HG03565 (cell line): ENCODE measurements at regions not wholly inside any gene's neighbourhood (a gene's known extent, or its start where the extent isn't known, plus 50 kb on each side); places are given as distances from the start of the nearest gene placed in this dataset.

Source experiments
- ATAC-seq: cut with Tn5 transposase; IDR thresholded peaks from one replicate; pipeline ENCODE4 v1.9.1; 2021; ENCODE audit warnings: mild to moderate bottlenecking, moderate library complexity; ENCODE audit not compliant: unreplicated experiment

DNA sequence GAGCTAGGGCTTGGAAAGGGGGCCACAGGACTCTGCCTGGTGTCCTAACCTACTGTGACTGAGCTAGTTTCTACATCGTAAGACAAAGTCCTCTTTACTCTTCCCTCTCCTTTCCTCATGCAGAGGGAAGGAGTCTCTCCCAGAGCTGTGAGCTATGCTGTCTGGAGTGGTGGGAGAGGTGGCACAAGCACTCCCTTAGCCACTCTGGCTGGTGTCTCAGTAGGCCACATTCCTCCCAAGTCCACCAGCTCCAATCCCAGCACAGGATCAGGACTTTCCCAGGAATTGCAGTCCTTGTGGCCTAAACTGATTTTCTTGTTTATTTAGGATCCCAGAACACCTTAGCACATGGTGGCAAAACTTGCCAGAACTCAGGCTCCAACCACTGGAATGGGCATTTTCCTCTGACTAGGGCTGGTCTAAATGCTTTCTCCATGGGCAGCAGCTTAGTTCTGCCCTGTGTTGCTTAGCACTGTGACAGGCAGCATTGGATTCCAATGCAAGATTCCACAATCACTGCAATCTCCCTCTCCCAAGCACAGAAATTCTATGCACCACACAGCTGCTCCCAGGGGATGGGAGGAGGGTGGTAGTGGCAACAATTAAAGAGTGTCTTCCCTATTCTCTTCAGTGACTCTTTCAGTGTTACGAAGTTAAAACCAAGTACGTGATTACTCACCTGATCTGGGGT, 733.3 kb downstream of the HACE1 start:
- ATAC-seq, result no peak

DNA sequence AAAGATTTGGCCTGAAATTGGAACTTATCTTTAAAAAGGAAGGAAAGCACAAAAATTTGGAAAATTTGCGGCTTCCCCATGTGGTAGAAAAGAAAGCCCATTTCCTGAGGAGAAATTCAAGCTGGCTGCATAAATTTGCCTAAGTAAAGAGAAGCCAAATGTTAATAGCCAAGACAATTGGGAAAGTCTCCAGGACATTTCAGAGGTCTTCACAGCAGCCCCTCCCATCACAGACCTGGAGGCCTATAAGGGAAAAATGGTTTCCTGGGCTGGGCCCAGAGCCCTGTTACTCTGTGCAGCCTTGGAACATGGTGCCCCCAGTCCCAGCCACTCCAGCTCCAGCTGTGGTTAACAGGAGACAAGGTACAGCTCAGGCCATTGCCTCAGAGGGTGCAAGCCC, 736.5 kb downstream of the HACE1 start:
- ATAC-seq, result no peak

DNA sequence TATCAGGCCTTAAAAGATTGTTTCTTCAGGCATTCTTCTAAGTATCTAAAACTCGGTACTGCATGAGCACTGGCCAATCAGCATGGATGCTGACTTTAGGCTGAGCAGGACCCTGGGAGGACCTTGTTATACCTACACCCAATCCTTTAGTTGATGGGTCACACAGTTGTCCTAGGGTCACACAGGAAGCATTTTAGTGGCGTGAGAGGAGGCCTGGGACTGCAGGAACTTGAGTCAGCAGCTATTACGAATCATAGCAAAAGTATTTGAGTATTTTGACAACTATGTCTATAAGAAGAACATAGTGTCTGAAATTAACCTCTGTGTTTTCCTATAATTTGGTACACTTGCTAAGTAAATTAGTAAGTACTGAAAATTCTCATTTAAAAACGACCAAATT, 741.4 kb downstream of the HACE1 start:
- ATAC-seq, result no peak

DNA sequence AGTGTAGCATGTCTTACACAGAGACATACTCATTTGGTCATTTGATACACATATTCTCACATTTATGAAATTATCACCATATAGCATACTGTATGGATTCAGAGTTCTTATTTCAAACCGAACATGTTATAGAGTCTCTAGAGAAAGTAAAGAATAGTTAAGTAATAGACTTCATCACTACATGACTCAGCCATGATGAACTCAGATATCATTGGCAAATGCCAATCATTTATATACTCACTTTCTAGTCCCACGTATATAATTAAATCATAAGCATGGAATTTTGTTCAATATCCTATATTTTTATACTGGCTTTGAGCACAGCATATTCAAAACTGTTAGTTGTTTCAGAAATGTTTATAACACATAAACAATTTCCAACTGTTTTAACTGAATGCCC, 749.9 kb downstream of the HACE1 start:
- no peak for ATAC-seq

DNA sequence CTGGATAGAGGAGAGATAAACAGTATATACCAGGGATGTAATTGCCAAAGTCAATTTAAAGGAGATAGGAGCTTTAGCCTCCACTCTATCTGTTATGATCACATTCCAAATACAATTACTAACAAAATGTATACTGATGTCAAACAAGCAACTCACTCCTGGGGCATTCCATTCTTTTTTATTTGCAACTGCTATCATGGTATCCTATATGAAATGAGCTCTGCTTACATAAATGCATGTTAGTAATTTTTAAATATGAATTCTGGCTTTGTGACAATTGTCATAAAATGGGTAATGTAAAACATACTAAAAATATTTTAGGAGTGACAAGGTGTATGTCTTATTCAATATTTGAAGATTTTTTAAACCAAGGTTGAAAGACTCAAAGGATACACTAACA, 751.1 kb downstream of the HACE1 start:
- ATAC-seq, result no peak

DNA sequence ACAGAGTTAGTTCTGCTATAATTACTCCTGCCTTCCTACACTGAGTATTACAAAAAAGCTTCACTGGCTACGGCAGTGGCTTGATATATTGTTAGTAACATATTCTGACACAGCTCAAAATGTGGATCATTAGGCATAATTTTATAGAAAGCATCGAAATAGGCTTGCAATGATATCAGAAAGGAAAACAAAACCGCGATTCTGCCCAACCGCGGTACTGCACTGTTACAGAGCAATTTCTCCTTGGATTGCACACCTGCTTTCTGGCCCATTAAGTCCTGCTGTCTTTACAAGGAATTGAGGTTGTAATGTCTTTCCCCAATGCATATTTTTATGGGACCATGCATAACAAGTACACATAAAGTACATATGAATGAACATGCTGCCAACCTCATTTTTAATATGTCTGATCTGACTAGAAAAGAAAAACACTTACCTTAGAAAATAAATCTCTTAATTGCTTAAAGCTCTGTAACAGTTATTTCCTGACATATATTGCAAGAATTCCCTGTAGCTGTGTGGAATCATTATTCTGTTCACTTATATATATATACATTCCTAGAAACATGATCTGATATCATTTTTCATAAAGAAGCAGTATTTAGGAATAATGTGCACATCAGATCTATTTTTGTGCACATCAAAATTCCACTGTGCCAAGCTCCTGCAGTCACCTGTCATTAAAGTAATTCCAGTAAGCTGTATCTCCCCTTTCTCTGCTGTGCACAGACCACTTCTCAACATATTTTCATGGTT, 763.9 kb downstream of the HACE1 start:
- no peak for ATAC-seq

DNA sequence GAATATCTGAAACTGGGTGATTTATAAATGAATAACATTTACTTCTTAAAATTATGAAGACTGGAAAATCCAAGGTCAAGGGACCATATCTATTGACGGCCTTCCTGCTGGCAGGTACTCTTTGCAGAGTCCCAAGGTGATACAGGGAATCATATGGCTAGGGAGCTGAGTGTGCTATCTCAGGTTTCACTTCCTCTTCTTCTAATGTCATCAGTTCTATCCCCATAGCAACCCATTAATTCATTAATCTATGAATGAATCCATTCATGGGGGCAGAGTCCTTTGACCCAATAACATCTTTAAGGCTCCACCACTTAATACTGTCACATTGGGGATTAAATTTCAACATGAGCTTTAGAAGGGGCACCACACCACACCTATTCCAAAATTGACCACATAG, 772.0 kb downstream of the HACE1 start:
- no peak for ATAC-seq

DNA sequence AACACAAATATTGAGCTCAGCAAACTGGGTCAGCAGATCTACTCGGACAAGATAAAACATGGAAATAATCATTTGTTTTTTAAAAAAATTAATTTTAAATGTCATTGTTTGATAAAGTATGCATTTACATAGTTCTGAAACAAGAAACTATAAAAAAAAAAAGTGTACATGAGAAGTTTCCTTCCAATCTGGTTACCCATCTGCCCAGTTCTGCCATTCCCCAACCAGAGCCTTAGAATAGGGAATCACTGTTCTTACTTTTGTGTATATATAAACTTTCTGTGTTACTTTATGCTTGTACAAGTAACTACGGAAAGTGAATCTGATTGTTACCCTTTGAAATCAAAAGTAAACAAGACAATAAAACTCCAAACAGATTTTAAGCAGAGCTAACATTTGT, 791.4 kb downstream of the HACE1 start:
- ATAC-seq, result no peak

DNA sequence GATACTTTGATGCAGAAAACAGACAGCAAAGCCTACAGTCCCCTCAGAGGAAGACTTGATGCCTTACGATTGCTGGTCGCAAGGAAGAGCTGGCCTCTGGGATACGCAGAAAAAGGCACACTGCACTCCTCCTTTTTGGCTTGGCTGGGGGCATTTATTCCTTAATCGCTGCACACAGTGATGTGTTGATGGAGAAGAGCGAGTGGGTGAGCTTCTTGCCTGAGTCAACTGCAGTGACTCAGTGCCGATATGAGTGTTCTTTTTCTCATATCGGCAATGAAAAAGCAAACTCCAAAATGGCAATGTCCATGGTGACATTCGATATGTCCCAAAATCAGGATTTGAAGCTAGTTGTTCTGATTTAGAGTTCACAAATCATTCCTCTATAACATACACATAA, 794.8 kb downstream of the HACE1 start:
- ATAC-seq, result no peak

DNA sequence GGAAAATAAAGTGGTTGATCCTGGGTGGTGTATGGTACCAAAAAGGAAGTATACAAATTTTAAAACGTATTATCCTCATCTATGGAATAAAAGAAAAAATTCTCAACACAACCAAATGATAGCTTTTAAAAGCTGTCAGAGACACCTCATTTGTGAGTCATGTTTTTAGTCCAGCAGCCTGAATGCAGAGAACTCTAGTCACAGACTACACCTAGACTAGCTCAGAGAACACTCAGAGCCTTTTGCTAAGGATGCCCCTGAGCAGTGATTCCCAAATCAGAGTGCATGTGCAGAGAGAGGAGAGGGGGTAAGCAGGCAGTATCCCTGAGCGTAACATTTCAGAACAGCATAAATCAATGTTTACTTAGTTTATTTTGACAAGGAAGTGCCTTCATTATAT, 809.3 kb downstream of the HACE1 start:
- no peak for ATAC-seq

DNA sequence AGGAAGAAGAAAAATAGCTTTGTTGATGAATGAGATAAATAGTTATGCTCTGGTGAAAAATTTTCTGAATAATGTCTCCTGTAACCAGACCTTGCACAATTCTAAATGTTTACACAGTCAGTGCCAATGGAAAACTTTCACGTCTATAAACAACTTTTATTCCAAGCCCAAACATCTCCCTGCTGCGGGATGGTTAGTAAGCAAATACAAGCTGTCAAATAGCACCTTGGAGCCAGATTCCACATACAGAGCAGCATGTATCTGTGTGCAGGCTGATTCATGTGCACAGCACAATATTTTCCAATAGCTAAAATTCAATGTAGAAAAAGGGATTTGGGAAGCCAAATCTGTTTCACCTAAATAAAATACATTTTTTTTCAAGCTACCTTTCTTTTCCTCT, 813.3 kb downstream of the HACE1 start:
- ATAC-seq, result no peak

DNA sequence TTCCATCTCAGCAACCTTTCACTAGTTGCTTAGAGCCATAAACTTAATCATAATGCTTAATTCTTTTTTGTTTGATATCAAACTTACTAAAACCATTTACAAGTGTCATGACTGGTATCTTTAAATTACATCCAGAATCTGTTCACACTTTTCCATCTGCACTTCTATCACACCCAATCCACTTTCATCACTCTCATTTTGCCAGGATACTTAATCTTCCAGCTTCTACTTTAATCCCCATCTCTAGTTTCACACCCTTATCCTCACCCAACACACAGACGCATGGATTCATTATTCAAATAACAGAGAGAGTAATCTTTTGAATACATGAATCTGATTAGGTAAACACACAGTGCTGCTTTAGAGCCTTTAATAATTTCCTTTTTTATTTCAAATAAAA, 828.4 kb downstream of the HACE1 start:
- ATAC-seq, result no peak

DNA sequence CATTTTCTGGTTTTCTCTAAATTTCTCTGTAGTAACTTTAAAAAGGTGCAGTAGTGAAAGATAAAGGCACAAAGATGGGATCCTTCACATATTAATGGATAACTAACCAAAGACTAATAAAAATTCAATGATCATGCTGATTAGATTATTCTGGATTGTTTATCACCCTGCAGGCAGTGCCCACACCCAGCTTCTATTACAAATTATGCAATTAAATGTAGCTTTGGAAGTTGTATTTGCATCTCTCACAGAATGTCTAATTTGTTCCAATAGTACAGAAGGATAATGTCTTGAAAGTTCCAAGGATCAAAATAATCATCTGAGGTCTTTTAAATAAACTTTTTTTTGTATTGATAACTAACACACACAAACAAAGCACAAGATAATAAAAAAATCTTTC, 837.6 kb downstream of the HACE1 start:
- ATAC-seq, result no peak

DNA sequence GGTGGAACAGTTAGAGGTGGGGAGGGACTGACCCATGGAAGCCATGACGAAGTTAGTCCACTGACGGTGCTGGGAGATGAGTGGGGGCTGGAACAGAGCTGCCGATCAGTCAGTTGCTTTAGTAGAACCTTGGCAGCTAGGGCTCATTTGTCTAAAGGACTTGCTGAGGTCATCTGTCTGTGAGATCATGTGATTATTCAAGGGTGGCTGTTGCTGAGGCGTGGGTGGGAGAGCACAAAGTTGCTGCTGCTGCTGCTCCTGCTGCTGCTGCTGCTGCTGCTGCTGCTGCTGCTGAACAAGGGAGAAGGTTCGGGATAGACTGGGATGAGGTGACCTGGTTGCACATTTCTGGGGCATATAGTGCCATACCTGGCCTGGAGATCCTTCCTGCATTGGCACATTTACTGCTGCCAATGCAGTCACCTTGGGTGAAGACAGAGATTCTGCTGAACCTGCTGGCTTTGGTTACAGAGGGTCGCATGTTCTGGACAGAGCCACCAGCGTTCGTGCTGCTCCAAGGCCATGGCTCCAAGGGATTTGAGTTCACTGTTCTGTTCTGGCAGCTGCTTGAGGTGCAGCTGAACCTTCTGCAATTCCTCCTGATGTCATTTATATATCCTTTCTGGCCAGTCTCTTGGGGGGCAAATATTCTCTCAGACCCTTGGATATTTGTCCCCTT, 840.5 kb downstream of the HACE1 start:
- ATAC-seq, result no peak

DNA sequence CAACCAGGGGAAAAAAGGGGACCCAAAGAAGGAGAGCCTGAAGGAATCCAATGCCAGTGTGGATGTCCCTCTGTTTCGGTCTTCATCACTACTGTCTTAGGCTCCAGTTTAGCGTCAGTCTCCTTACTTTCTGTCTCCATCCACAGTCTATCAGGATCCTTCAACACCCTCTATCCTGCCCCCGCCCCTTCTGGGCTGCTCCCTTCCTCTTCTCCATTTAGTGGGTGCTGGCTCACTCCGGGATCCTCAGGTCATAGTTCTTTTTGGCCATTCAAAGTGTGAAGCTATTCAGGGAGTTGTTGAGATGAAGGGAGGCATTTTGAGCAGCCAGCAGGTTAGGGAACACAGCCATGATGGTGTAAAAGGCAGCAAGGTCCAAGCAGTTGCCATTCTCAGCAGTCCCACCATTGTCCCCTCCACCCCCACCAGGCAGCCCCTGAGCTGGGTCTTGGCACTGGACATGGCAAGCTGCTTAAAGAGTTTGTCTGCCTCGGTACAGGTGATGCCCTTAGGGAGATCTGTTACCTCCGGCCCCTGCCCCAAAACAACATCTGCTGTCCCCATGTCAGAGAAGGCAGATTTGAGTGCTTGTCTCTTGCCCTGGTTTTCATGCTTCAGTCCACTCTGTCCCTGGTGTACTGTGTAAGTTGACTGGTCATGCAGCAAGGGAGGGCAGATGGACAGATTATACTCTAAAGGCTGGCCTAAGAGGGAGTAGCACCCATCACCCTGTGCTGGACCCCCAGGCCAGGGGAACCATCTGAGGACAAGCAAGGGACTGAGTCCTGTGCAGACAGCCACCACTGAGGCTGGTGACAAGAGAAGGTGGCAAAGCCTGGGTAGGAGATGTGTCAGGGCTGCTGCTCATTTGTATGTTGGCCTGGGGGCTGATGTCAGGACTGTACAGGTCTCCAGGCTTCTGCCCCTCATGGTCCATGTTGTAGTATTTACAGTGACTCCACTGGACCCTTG, 842.0 kb downstream of the HACE1 start:
- no peak for ATAC-seq

DNA sequence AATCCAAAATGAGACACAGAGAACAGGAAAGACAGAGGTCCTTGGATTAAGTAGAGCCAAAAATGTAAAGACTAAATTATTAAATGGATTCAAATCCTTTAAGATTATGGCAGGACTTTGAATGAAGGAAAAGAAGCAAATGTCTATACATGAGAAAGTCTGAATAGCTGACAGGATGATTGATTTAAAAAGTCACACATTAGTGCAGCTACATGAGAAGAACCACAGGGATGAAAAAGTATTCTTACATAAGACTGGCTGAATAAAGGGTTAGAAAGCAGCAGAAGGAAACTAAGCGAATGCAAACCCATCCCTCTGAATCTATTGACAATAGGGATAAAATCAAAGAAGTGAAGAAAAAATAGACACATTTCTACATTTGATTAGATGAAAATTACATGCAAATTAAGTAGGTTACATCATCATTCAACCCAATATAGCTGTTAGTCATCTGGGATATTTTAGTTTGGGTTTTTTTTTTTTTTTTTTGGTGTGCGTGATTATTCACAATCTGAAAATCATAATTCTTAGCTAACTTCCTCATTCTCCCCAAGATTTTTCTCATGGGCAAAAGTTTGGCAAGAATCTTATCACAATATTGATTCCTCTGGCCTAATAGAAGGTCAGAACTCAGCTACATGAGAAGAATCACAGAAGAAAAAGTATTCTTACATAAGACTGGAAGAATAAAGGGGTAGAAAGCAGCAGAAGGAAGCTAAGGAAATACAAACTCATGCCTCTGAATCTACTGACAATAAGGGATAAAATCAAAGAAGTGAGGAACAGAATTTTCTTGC, 845.4 kb downstream of the HACE1 start:
- no peak for ATAC-seq

DNA sequence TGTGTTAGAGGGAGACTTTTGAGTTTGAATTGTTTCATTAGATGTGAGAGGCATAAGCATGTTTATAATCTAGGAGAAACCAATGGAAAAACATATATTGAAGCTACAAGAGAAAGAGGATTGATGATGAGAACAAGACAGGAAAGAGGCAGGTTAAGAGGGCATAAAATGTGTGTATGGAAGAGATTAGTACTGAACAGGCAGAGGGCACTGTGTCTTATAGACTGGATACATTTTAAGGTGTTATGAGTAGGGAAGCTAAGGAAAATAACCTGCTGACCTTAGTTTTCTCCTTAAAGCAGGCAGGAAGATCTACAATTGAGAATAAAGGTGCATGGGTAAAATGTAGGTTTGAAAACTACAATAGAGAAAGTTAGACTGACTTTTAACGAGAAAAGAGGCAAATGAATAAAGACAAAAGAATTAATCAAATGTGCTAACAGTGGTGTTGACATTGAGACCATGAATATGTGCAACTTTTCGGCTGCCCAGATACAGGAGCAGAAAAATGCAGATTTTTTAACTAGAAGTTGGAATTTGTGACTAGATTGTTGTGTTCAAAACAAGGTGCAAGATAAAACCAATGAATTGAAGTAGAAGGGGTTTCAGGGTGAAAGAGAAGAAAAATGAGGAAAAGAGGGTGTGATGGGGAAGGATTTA, 846.3 kb downstream of the HACE1 start:
- ATAC-seq, result no peak

DNA sequence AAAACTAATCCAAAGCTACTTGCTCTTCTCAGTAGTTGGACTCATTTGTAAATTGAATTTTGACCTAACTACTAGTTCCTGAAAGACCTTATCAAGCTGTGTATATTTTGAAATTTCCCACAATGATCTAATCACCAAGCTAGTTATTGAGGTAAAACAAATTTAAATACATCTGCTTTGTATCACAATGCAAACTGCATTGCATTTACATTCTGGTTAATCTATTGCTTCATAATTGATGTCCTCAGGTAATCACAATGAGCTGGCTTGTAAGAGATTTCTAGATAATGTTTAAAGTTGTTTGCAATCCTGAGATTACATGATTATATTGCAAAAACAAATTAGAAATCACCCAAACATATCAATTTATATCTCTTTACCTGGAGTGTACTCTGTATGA, 848.8 kb downstream of the HACE1 start:
- no peak for ATAC-seq

DNA sequence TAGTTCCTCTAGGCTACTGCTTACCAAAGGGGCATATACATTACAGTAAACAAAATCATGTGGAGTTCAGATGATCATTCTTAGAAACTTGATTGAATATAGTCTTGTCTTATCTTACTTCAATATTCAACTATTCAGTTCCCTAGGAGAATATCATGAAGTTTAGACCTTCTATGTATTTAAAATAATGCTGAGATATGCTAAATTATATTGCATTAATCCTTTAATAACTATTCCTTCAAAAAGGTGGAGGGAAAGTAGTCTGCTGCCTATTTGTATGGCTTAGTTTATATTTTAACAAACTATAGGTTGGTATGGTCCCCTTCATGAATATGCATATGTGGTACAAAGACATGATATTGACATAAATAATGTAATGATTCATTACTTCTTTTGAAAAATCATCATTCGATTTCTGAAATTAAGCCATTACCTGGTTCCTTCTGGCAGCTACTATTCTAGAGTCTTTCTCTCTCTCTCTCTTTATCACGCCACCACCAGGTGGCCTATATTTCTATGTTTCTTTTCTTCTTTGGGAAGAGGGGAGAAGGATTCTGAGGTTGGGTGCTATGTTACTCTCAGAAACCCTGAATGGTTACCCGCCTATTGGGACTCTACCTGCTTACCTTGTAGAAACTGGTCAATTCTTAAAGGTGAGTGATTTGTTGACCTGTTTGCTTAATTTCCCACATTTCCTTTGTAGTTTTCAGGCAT, 855.8 kb downstream of the HACE1 start:
- ATAC-seq, result no peak
